H9 (cell line): ENCODE measurements at regions not wholly inside any gene's neighbourhood (a gene's known extent, or its start where the extent isn't known, plus 50 kb on each side); places are given as distances from the start of the nearest gene placed in this dataset.

Experiments used
- DNase-seq: peaks from one replicate; pipeline ENCODE4 v3.0.0-alpha.2; 2017
- H2AFZ ChIP-seq: one replicate; pipeline ENCODE4 v1.6.1; 2013; ENCODE audit warnings: mild to moderate bottlenecking, low read length, control low read depth, moderate library complexity
- H2AK5ac ChIP-seq: 2 replicates; pipeline ENCODE4 v1.6.1; 2013; ENCODE audit warnings: low read length, control low read depth, mixed read lengths; ENCODE audit not compliant: insufficient read length
- H2BK120ac ChIP-seq: one replicate; pipeline ENCODE4 v1.6.1; 2013; ENCODE audit warnings: low read depth, mild to moderate bottlenecking, low read length, control low read depth, inconsistent platforms; ENCODE audit not compliant: poor library complexity, severe bottlenecking
- H2BK12ac ChIP-seq: 2 replicates; pipeline ENCODE4 v1.6.1; 2013; ENCODE audit warnings: low read length, control low read depth, mixed read lengths, low read depth; ENCODE audit not compliant: insufficient read length
- H2BK15ac ChIP-seq: 2 replicates; pipeline ENCODE4 v1.6.1; 2013; ENCODE audit warnings: low read depth, low read length, control low read depth
- H2BK20ac ChIP-seq: one replicate; pipeline ENCODE4 v1.6.1; 2013; ENCODE audit warnings: low read depth, mild to moderate bottlenecking, low read length, control low read depth, inconsistent platforms; ENCODE audit not compliant: poor library complexity, severe bottlenecking
- H2BK5ac ChIP-seq: 2 replicates; pipeline ENCODE4 v1.6.1; 2013; ENCODE audit warnings: low read length, control low read depth, mixed read lengths; ENCODE audit not compliant: insufficient read length
- H3K14ac ChIP-seq: 2 replicates; pipeline ENCODE4 v1.6.1; 2013; ENCODE audit warnings: low read length, control low read depth; ENCODE audit not compliant: insufficient read depth
- H3K18ac ChIP-seq: 2 replicates; pipeline ENCODE4 v1.6.1; 2013; ENCODE audit warnings: low read depth, mild to moderate bottlenecking, mixed read lengths, low read length, control low read depth; ENCODE audit not compliant: insufficient read length
- H3K23ac ChIP-seq: 2 replicates; pipeline ENCODE4 v1.6.1; 2013; ENCODE audit warnings: low read length, control low read depth, mixed read lengths, low read depth; ENCODE audit not compliant: insufficient read length
- H3K23me2 ChIP-seq: 2 replicates; pipeline ENCODE4 v1.6.1; 2013; ENCODE audit warnings: low read depth, mild to moderate bottlenecking, mixed read lengths, low read length, control low read depth; ENCODE audit not compliant: insufficient read length, poor library complexity, severe bottlenecking
- H3K27ac ChIP-seq: 2 replicates; pipeline ENCODE4 v1.5.1; 2013; ENCODE audit warnings: low read length, control low read depth, mixed read lengths, low read depth; ENCODE audit not compliant: insufficient read length
- H3K27me3 ChIP-seq: 2 replicates; pipeline ENCODE4 v1.6.1; 2013; ENCODE audit warnings: low read length, control low read depth, inconsistent platforms; ENCODE audit not compliant: insufficient read depth
- H3K4ac ChIP-seq: 2 replicates; pipeline ENCODE4 v1.6.1; 2013; ENCODE audit warnings: low read depth, mild to moderate bottlenecking, control low read depth, inconsistent platforms, low read length, moderate library complexity
- H3K4me1 ChIP-seq: 2 replicates; pipeline ENCODE4 v1.6.1; 2013; ENCODE audit warnings: low read length, control low read depth, inconsistent platforms; ENCODE audit not compliant: insufficient read depth
- H3K4me2 ChIP-seq: 2 replicates; pipeline ENCODE4 v1.6.1; 2013; ENCODE audit warnings: low read length, control low read depth, mixed read lengths; ENCODE audit not compliant: insufficient read length, insufficient read depth
- H3K56ac ChIP-seq: 2 replicates; pipeline ENCODE4 v1.6.1; 2013; ENCODE audit warnings: low read depth, mild to moderate bottlenecking, mixed read lengths, low read length, control low read depth; ENCODE audit not compliant: insufficient read length
- H3K79me1 ChIP-seq: 2 replicates; pipeline ENCODE4 v1.6.1; 2013; ENCODE audit warnings: low read depth, mild to moderate bottlenecking, moderate library complexity, low read length, control low read depth, inconsistent platforms; ENCODE audit not compliant: insufficient read depth, poor library complexity, severe bottlenecking
- H3K79me2 ChIP-seq: 2 replicates; pipeline ENCODE4 v1.6.1; 2013; ENCODE audit warnings: low read length, control low read depth, inconsistent platforms; ENCODE audit not compliant: insufficient read depth
- H3K9ac ChIP-seq: 2 replicates; pipeline ENCODE4 v1.6.1; 2013; ENCODE audit warnings: low read length, control low read depth, mixed read lengths; ENCODE audit not compliant: insufficient read length; ENCODE audit errors: extremely low read depth
- H3K9me3 ChIP-seq: one replicate; pipeline ENCODE4 v1.6.1; 2013; ENCODE audit warnings: low read depth, low read length, inconsistent platforms; ENCODE audit not compliant: control insufficient read depth
- H3T11ph ChIP-seq: one replicate; pipeline ENCODE4 v1.6.1; 2013; ENCODE audit warnings: mild to moderate bottlenecking, low read length, control low read depth, inconsistent platforms
- H4K20me1 ChIP-seq: one replicate; pipeline ENCODE4 v1.6.1; 2013; ENCODE audit not compliant: control insufficient read depth, insufficient read length, insufficient read depth
- H4K5ac ChIP-seq: 2 replicates; pipeline ENCODE4 v1.6.1; 2013; ENCODE audit warnings: low read depth, mild to moderate bottlenecking, mixed read lengths, low read length, control low read depth; ENCODE audit not compliant: insufficient read length
- H4K8ac ChIP-seq: replicated peaks from 2 replicates; pipeline ENCODE4 v1.6.1; 2013; ENCODE audit warnings: low read length, control low read depth, mixed read lengths, low read depth; ENCODE audit not compliant: insufficient read length
- H4K91ac ChIP-seq: 2 replicates; pipeline ENCODE4 v1.6.1; 2013; ENCODE audit warnings: low read depth, mild to moderate bottlenecking, moderate library complexity, mixed read lengths, low read length, control low read depth; ENCODE audit not compliant: insufficient read length
- H3K27ac Mint-ChIP-seq, 3 experiments: 2 replicates in 2 of 3; 3 replicates in 1 of 3; pipeline ENCODE4 v1.8.0; 2020 to 2021; ENCODE audit warnings: mixed read lengths in 3 of 3, mild to moderate bottlenecking in 1 of 3, moderate library complexity in 1 of 3
- H3K27me3 Mint-ChIP-seq: 2 replicates; pipeline ENCODE4 v1.8.0; 2021; ENCODE audit warnings: low read depth, mild to moderate bottlenecking, moderate library complexity, mixed read lengths
- H3K36me3 Mint-ChIP-seq, 3 experiments: 2 replicates in 2 of 3; 3 replicates in 1 of 3; pipeline ENCODE4 v1.8.0; 2020 to 2021; ENCODE audit warnings: low read depth in 3 of 3, mixed read lengths in 3 of 3; ENCODE audit not compliant: insufficient read depth in 1 of 3
- H3K4me1 Mint-ChIP-seq, 2 experiments: 2 replicates each; pipeline ENCODE4 v1.8.0; 2020; ENCODE audit warnings: mixed read lengths in 2 of 2
- H3K4me3 Mint-ChIP-seq, 2 experiments: 2 replicates in 1 of 2; 3 replicates in 1 of 2; pipeline ENCODE4 v1.8.0; 2020 to 2021; ENCODE audit warnings: mild to moderate bottlenecking in 2 of 2, mixed read lengths in 2 of 2, moderate library complexity in 1 of 2
- H3K9me3 Mint-ChIP-seq, 2 experiments: 2 replicates in 1 of 2; 3 replicates in 1 of 2; pipeline ENCODE4 v1.8.0; 2020; ENCODE audit warnings: mild to moderate bottlenecking in 2 of 2, mixed read lengths in 2 of 2, moderate library complexity in 1 of 2
- CTCF ChIP-seq: fragments of 200-600 bp; sonication (generic); conservative IDR thresholded peaks from 3 replicates; pipeline ENCODE4 v1.8.0; 2021; ENCODE audit warnings: antibody characterized with exemption, mild to moderate bottlenecking
- WGBS: extraction: QIAGEN DNeasy Blood & Tissue Kit; methylation state at CpG from one replicate; pipeline ENCODE4 v1.1.7; 2013; ENCODE audit warnings: missing lambda C conversion rate, low lambda C conversion rate, mixed read lengths; ENCODE audit not compliant: insufficient read length; ENCODE audit errors: extremely low coverage; 5-methylcytosine and 5-hydroxymethylcytosine counted together

GRCh38 chr1:176374967-176375569 lies 87.9 kb upstream of the PAPPA2 start:
- Histone ChIP-seq H2AK5ac (no peak overlapping the region), H3K79me1 (no peaks in the 10 kb centered on the region), H3K9me3 (no peaks in the 10 kb centered on the region), H2BK12ac (no peak overlapping the region), H3K4me1 (no peaks in the 10 kb centered on the region), H4K5ac (no peak overlapping the region), H3K23me2 (no peaks in the 10 kb centered on the region), H4K20me1 (no peaks in the 10 kb centered on the region), H3K56ac (no peak overlapping the region), H3K14ac (no peak overlapping the region), H3K4ac (no peak overlapping the region), H3K4me2 (no peak overlapping the region), H3K79me2 (no peaks in the 10 kb centered on the region), H4K8ac (no peak overlapping the region), H3K18ac (no peak overlapping the region), H4K91ac (no peak overlapping the region), H3K27ac (no peak overlapping the region), H3K27me3 (no peaks in the 10 kb centered on the region), H2BK20ac (no peak overlapping the region), H3K23ac (no peak overlapping the region), H3T11ph (no peak overlapping the region), H2AFZ (no peak overlapping the region), H2BK5ac (no peak overlapping the region), H3K9ac (no peak overlapping the region), H2BK120ac (no peak overlapping the region), H2BK15ac (no peak overlapping the region)
- no peaks in the 10 kb centered on the region for H3K4me1 Mint-ChIP-seq
- H3K9me3 Mint-ChIP-seq = no peaks in the 10 kb centered on the region
- DNase-seq = peak; percentile 79
- H3K4me3 Mint-ChIP-seq = no peak overlapping the region
- TF ChIP-seq CTCF = peak; percentile 93
- H3K27me3 Mint-ChIP-seq = no peaks in the 10 kb centered on the region
- H3K27ac Mint-ChIP-seq = no peak overlapping the region
- no CpG with 5 or more reads among the region's 7 CpGs for WGBS
- no peaks in the 10 kb centered on the region for H3K36me3 Mint-ChIP-seq
